ENCODE measurements at regions not wholly inside any gene's neighbourhood (a gene's known extent, or its start where the extent isn't known, plus 50 kb on each side); places are given as distances from the start of the nearest gene placed in this dataset.

GRCh38 chr14:38662781-38663180 lies 406.9 kb upstream of the CLEC14A start:
- no peak for TF ChIP-seq EZH2 (IDR thresholded peaks at IDR 0.05; ENCODE audit: insufficient read depth, poor library complexity, severe bottlenecking)
- no peak for TF ChIP-seq EZH2phosphoT487 (IDR thresholded peaks at IDR 0.05; ENCODE audit: insufficient read depth, low read depth)

Data from GM23248 (cell line).